DOHH2 (cell line): ENCODE measurements at regions not wholly inside any gene's neighbourhood (a gene's known extent, or its start where the extent isn't known, plus 50 kb on each side); places are given as distances from the start of the nearest gene placed in this dataset.

Experiments used
- EZH2phosphoT487 ChIP-seq: fragments of 200-600 bp; sonication (generic); IDR thresholded peaks from 2 replicates; pipeline ENCODE4 v1.6.1; 2017; ENCODE audit warnings: borderline replicate concordance, mild to moderate bottlenecking, antibody characterized with exemption, low read length, moderate library complexity, mixed read lengths
- TF ChIP-seq, protein P1 (sequence below): fragments of 200-600 bp; sonication (generic); IDR thresholded peaks from one replicate; pipeline ENCODE4 v1.5.1; 2014; ENCODE audit warnings: antibody characterized with exemption, mild to moderate bottlenecking, low read depth, low read length; ENCODE audit not compliant: poor library complexity, severe bottlenecking

DNA sequence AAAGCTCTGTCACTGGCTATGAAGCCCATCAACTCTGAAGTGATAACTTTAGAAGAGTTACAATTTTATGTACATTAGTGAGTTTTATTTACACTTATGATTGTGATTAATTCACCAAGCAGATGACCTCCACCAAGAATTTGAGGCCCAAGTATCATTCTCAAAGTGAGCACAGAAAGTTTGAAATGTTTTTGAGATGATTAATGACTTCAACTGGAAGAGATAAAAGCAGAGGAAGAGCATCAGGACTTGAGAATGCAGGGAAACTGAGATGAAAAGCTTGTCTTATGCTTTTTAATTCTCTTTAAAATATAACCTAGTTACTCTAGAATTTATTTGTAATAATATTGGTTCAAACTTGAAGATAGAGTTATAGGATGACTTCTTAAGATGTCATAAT is 112.8 kb upstream of the H2AZ1 start:
- TF ChIP-seq, protein P1, sequence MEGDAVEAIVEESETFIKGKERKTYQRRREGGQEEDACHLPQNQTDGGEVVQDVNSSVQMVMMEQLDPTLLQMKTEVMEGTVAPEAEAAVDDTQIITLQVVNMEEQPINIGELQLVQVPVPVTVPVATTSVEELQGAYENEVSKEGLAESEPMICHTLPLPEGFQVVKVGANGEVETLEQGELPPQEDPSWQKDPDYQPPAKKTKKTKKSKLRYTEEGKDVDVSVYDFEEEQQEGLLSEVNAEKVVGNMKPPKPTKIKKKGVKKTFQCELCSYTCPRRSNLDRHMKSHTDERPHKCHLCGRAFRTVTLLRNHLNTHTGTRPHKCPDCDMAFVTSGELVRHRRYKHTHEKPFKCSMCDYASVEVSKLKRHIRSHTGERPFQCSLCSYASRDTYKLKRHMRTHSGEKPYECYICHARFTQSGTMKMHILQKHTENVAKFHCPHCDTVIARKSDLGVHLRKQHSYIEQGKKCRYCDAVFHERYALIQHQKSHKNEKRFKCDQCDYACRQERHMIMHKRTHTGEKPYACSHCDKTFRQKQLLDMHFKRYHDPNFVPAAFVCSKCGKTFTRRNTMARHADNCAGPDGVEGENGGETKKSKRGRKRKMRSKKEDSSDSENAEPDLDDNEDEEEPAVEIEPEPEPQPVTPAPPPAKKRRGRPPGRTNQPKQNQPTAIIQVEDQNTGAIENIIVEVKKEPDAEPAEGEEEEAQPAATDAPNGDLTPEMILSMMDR = no peak
- no peak for TF ChIP-seq EZH2phosphoT487
